Erythroblast (primary cell): ENCODE measurements at regions not wholly inside any gene's neighbourhood (a gene's known extent, or its start where the extent isn't known, plus 50 kb on each side); places are given as distances from the start of the nearest gene placed in this dataset.

Experiments
- GATA1 ChIP-seq: IDR thresholded peaks from 2 replicates; pipeline ENCODE4 v1.6.1; 2011; ENCODE audit warnings: low read depth, mild to moderate bottlenecking, control low read depth, low read length, moderate library complexity
- POLR2A ChIP-seq: IDR thresholded peaks from 2 replicates; pipeline ENCODE4 v1.6.1; 2011; ENCODE audit warnings: mild to moderate bottlenecking, low read length

GRCh38 chr1:38608202-38608864 is 251.2 kb downstream of the RRAGC start:
- no peak for TF ChIP-seq POLR2A
- no peak for TF ChIP-seq GATA1
